ENCODE measurements at regions not wholly inside any gene's neighbourhood (a gene's known extent, or its start where the extent isn't known, plus 50 kb on each side); places are given as distances from the start of the nearest gene placed in this dataset.

DNA sequence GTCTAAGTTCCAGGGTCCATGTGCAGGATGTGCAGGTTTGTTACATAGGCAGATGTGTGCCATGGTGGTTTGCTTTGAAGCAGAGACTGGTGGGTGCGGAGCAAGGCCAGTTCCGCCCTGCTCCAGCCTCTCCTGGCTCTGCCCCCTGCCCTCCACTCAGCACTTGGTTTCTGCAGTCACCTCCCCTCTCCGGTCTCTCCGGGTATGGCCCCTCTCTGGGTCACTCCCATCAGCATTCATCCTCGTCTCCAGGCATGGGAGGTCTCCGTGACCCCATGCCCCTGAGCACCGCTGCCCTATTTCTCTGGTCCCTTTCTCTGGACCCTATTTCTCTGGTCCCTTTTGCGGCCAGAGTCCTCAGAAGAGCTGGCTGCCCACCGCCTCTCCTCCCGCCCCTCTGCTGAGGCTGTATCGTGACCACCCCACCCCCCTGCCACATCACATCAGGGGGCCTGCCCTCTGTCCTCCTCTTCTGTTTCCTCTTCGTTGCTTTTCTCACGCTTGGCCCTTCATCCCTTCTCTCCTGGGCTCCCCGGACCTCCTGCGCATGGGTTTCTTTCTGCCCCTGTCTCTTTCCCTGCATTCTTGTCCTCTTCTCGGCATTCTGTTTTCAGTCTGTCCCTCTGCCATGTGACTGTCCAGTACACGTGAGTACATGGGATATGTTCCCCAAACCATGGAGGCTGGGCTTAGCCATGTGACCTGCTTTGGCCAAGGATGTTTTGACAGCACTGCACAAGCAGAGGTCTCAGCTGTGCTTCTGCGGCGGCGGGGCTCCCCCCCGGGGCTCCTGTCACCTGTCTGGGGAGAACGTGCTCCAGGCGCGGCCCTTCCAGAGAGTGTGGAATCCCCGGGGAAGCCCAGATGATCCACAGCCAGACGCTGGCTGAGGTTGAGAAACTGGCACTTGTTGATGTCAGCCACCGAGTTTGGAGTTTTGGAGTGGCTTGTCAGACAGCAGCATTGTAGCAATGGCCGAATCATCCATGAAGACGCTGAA, 54.4 kb upstream of the C1orf174 start:
- intact Hi-C loops (cut with DNase I; ENCODE audit: low total_unique reads): no loop called here
- TF ChIP-seq POLR2AphosphoS5 (IDR thresholded peaks at IDR 0.05) (no peak), EP300 (IDR thresholded peaks at IDR 0.05) (no peak), POLR2A (IDR thresholded peaks at IDR 0.05) (no peak)
- TF ChIP-seq, protein P1, sequence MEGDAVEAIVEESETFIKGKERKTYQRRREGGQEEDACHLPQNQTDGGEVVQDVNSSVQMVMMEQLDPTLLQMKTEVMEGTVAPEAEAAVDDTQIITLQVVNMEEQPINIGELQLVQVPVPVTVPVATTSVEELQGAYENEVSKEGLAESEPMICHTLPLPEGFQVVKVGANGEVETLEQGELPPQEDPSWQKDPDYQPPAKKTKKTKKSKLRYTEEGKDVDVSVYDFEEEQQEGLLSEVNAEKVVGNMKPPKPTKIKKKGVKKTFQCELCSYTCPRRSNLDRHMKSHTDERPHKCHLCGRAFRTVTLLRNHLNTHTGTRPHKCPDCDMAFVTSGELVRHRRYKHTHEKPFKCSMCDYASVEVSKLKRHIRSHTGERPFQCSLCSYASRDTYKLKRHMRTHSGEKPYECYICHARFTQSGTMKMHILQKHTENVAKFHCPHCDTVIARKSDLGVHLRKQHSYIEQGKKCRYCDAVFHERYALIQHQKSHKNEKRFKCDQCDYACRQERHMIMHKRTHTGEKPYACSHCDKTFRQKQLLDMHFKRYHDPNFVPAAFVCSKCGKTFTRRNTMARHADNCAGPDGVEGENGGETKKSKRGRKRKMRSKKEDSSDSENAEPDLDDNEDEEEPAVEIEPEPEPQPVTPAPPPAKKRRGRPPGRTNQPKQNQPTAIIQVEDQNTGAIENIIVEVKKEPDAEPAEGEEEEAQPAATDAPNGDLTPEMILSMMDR (IDR thresholded peaks at IDR 0.05): no peak
- H3K4me3 ChIP-seq: no peak overlapping the region
- H3K4me1 ChIP-seq: no peaks in the 10 kb centered on the region
- 33 to 40% (median 37%) methylated on average over 21 to 29 of the region's 29 CpGs for WGBS, 5 donors
- H3K27me3 ChIP-seq: peaks cover 7 to 69% (median 13%) of the 10 kb centered on the region in 3 donors
- H3K36me3 ChIP-seq: no peaks in the 10 kb centered on the region
- no peak overlapping the region for H3K27ac ChIP-seq
- H3K9me3 ChIP-seq: no peaks in the 10 kb centered on the region
- DNase-seq: no peak

DNA sequence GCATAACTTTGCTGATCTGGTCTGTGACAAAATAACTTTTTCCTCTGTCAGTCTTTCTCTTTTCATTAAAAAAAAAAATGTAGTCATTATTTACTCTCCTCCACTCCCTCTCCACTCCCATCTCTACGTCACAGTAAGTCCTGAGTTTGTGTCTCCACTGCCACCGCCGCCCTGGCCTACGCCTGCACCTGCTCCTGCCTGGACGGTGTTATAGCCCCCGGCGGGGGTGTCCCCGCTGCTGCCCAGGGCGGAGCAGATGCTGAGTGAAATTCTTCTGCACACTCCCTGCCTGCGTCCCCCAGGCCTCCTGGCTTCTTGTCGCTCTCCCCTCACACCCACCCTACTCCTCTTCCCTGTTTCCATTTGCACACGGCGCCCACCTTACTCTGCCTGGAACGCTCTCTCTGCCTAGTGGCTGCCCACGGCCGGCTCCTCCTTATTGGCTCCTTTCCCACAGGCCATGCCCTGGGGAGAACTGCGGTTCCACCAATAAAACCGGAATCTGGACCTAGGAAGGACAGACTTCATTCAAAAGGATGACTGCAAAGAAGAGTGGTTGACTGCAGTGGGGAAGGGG, 55.2 kb upstream of the C1orf174 start:
- no peaks in the 10 kb centered on the region for H3K4me1 ChIP-seq
- no peak for DNase-seq
- TF ChIP-seq EP300 (IDR thresholded peaks at IDR 0.05) (no peak), POLR2A (IDR thresholded peaks at IDR 0.05) (no peak), POLR2AphosphoS5 (IDR thresholded peaks at IDR 0.05) (no peak)
- TF ChIP-seq, protein P1 (IDR thresholded peaks at IDR 0.05): no peak
- peaks cover 7 to 69% (median 13%) of the 10 kb centered on the region in 3 donors for H3K27me3 ChIP-seq
- H3K36me3 ChIP-seq: no peaks in the 10 kb centered on the region
- 43 to 68% (median 58%) methylated on average over 18 of the region's 18 CpGs for WGBS, 5 donors
- H3K27ac ChIP-seq: no peak overlapping the region
- no peaks in the 10 kb centered on the region for H3K9me3 ChIP-seq
- no peak overlapping the region for H3K4me3 ChIP-seq
- intact Hi-C loops (cut with DNase I; ENCODE audit: low total_unique reads): no loop called here

DNA sequence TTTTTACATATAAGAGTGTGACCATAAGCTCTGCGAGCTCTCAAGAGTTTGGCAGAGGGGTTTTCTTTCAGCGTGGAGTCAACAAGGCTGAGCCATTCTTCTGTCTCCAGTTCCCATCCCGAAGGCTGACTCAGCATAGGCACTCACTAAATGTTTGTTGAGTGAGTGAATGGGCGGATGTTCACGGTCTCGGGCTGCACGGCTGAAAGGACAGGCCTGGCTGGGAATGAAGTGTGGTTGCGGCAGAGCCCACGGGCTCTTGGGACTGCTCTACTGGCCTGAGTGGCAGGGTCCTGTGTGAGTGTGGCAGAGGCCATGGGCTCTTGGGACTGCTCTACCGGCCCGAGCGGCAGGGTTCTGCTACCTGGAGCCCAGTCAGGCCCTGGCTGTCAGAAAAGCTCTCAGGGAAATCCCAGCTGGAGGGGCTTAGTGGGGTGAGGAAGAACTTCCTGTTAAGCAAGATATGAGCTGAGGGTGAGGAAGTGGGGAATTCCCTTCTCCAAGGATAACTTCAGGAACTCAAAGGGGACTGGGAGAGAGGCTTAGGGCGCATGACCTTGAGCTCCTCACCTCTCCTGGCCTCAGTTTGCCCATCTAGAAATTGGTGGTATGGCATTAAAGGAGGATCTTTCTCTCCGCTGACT, 56.6 kb upstream of the C1orf174 start:
- intact Hi-C loops (cut with DNase I; ENCODE audit: low total_unique reads): no loop called here
- no peaks in the 10 kb centered on the region for H3K9me3 ChIP-seq
- peaks cover 7 to 63% (median 13%) of the 10 kb centered on the region in 3 donors for H3K27me3 ChIP-seq
- H3K4me1 ChIP-seq: no peaks in the 10 kb centered on the region
- no peaks in the 10 kb centered on the region for H3K36me3 ChIP-seq
- no peak for DNase-seq
- no peak for TF ChIP-seq POLR2AphosphoS5 (IDR thresholded peaks at IDR 0.05)
- TF ChIP-seq, protein P1 (IDR thresholded peaks at IDR 0.05): no peak
- no peak for TF ChIP-seq EP300 (IDR thresholded peaks at IDR 0.05)
- TF ChIP-seq POLR2A (IDR thresholded peaks at IDR 0.05): no peak
- H3K4me3 ChIP-seq: no peak overlapping the region
- no peak overlapping the region for H3K27ac ChIP-seq
- 59 to 79% (median 65%) methylated on average over 13 to 14 of the region's 14 CpGs for WGBS, 5 donors

DNA sequence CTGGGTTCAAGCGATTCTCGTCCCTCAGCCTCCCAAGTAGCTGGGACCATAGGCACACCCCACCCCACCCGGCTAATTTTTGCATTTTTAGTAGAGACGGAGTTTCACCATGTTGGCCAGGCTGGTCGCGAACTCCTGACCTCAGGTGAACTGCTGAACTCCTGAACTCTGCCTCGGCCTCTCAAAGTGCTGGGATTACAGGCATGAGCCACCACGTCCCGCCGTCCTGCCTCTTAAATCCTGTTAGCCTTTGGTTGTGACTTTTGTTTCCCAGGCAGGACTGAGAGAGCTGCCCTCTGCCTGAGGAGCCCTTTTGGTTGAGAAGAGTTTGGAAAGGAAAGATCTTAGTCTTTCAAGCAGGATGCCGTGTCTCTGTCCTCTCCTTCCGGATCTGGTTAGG, 59.3 kb upstream of the C1orf174 start:
- H3K27me3 ChIP-seq: peaks cover 6 to 36% (median 10%) of the 10 kb centered on the region in 3 donors
- H3K27ac ChIP-seq: no peak overlapping the region
- H3K4me1 ChIP-seq: no peaks in the 10 kb centered on the region
- no peaks in the 10 kb centered on the region for H3K9me3 ChIP-seq
- intact Hi-C loops (cut with DNase I; ENCODE audit: low total_unique reads): no loop called here
- TF ChIP-seq, protein P1 (IDR thresholded peaks at IDR 0.05): no peak
- TF ChIP-seq POLR2A (IDR thresholded peaks at IDR 0.05) (no peak), POLR2AphosphoS5 (IDR thresholded peaks at IDR 0.05) (no peak), EP300 (IDR thresholded peaks at IDR 0.05) (no peak)
- no peaks in the 10 kb centered on the region for H3K36me3 ChIP-seq
- WGBS, 5 donors: 69 to 79% (median 73%) methylated on average over 12 of the region's 12 CpGs
- DNase-seq: no peak
- no peak overlapping the region for H3K4me3 ChIP-seq
